ENCODE measurements at regions not wholly inside any gene's neighbourhood (a gene's known extent, or its start where the extent isn't known, plus 50 kb on each side); places are given as distances from the start of the nearest gene placed in this dataset.
"Not testable (repeated sequence)": the region's sequence is repeated elsewhere in the genome, so short reads cannot be mapped to it uniquely, and the experiment has no call there.

GRCh38 chr1:817071-817599 lies 106.6 kb upstream of the SAMD11 start:
- not testable (repeated sequence) for DNase-seq (ENCODE audit: low read depth in 3 of 3)

GRCh38 chr1:817658-818617 lies 105.8 kb upstream of the SAMD11 start:
- DNase-seq (ENCODE audit: low read depth in 3 of 3): not testable (repeated sequence)

GRCh38 chr1:818618-819291 lies 105.0 kb upstream of the SAMD11 start:
- no peak for DNase-seq (ENCODE audit: low read depth in 3 of 3)

- no peak for DNase-seq (ENCODE audit: low read depth in 3 of 3)
Observed at GRCh38 chr1:820962-821361, 102.8 kb upstream of the SAMD11 start.

GRCh38 chr1:826808-827207 lies 96.9 kb upstream of the SAMD11 start:
- DNase-seq (ENCODE audit: low read depth in 3 of 3): not testable (repeated sequence)

GRCh38 chr1:827211-828063 lies 96.3 kb upstream of the SAMD11 start:
- peak; percentile 90 to 97 (median 93) for DNase-seq (ENCODE audit: low read depth in 3 of 3)

GRCh38 chr1:829324-829723 lies 94.4 kb upstream of the SAMD11 start:
- not testable (repeated sequence) for DNase-seq (ENCODE audit: low read depth in 3 of 3)

GRCh38 chr1:829932-830331 lies 93.8 kb upstream of the SAMD11 start:
- not testable (repeated sequence) for DNase-seq (ENCODE audit: low read depth in 3 of 3)

GRCh38 chr1:830750-831149 lies 93.0 kb upstream of the SAMD11 start:
- not testable (repeated sequence) for DNase-seq (ENCODE audit: low read depth in 3 of 3)

- DNase-seq (ENCODE audit: low read depth in 3 of 3): no peak
Observed at GRCh38 chr1:831522-831921, 92.2 kb upstream of the SAMD11 start.

- no peak for DNase-seq (ENCODE audit: low read depth in 3 of 3)
Observed at GRCh38 chr1:832136-832535, 91.6 kb upstream of the SAMD11 start.

GRCh38 chr1:833226-833625 lies 90.5 kb upstream of the SAMD11 start:
- DNase-seq (ENCODE audit: low read depth in 3 of 3): not testable (repeated sequence)

GRCh38 chr1:835509-835908 lies 88.2 kb upstream of the SAMD11 start:
- not testable (repeated sequence) for DNase-seq (ENCODE audit: low read depth in 3 of 3)

GRCh38 chr1:837601-838000 lies 86.1 kb upstream of the SAMD11 start:
- DNase-seq (ENCODE audit: low read depth in 3 of 3): not testable (repeated sequence)

- DNase-seq (ENCODE audit: low read depth in 3 of 3): not testable (repeated sequence)
Observed at GRCh38 chr1:838291-838690, 85.4 kb upstream of the SAMD11 start.

- DNase-seq (ENCODE audit: low read depth in 3 of 3): not testable (repeated sequence)
Observed at GRCh38 chr1:840592-840991, 83.1 kb upstream of the SAMD11 start.

- DNase-seq (ENCODE audit: low read depth in 3 of 3): not testable (repeated sequence)
Observed at GRCh38 chr1:841671-842425, 81.9 kb upstream of the SAMD11 start.

- DNase-seq (ENCODE audit: low read depth in 3 of 3): not testable (repeated sequence)
Observed at GRCh38 chr1:842799-843198, 80.9 kb upstream of the SAMD11 start.

GRCh38 chr1:843946-844345 lies 79.8 kb upstream of the SAMD11 start:
- not testable (repeated sequence) for DNase-seq (ENCODE audit: low read depth in 3 of 3)

- no peak for DNase-seq (ENCODE audit: low read depth in 3 of 3)
Observed at GRCh38 chr1:844472-845026, 79.2 kb upstream of the SAMD11 start.
